GM21515 (cell line): ENCODE measurements at regions not wholly inside any gene's neighbourhood (a gene's known extent, or its start where the extent isn't known, plus 50 kb on each side); places are given as distances from the start of the nearest gene placed in this dataset.

Source experiments
- ATAC-seq: cut with Tn5 transposase; IDR thresholded peaks from one replicate; pipeline ENCODE4 v1.9.1; 2021; ENCODE audit not compliant: unreplicated experiment

- no peak for ATAC-seq
These were observed 311.1 kb upstream of the KCNH8 start for GRCh38 chr3:18837137-18837755.

GRCh38 chr3:18835021-18835420, 313.3 kb upstream of the KCNH8 start:
- no peak for ATAC-seq

- no peak for ATAC-seq
These were observed 318.2 kb upstream of the KCNH8 start for GRCh38 chr3:18830087-18830486.

- no peak for ATAC-seq
These were observed 319.7 kb upstream of the KCNH8 start for GRCh38 chr3:18828637-18829036.

- ATAC-seq: no peak
These were observed 320.6 kb upstream of the KCNH8 start for GRCh38 chr3:18827664-18828063.

- ATAC-seq: no peak
These were observed 322.6 kb upstream of the KCNH8 start for GRCh38 chr3:18825665-18826064.

- ATAC-seq: no peak
These were observed 335.0 kb upstream of the KCNH8 start for GRCh38 chr3:18813300-18813699.

GRCh38 chr3:18812316-18812715, 336.0 kb upstream of the KCNH8 start:
- ATAC-seq: no peak

GRCh38 chr3:18810306-18810661, 338.0 kb upstream of the KCNH8 start:
- no peak for ATAC-seq

GRCh38 chr3:18809640-18810305, 338.5 kb upstream of the KCNH8 start:
- ATAC-seq: no peak

GRCh38 chr3:18808429-18808828, 339.9 kb upstream of the KCNH8 start:
- ATAC-seq: no peak

GRCh38 chr3:18807593-18807992, 340.7 kb upstream of the KCNH8 start:
- ATAC-seq: no peak

GRCh38 chr3:18806633-18807032, 341.7 kb upstream of the KCNH8 start:
- no peak for ATAC-seq

- no peak for ATAC-seq
These were observed 350.9 kb upstream of the KCNH8 start for GRCh38 chr3:18797378-18797777.

GRCh38 chr3:18795078-18795477, 353.2 kb upstream of the KCNH8 start:
- no peak for ATAC-seq

- ATAC-seq: no peak
These were observed 356.6 kb upstream of the KCNH8 start for GRCh38 chr3:18791752-18792151.

GRCh38 chr3:18791182-18791581, 357.1 kb upstream of the KCNH8 start:
- ATAC-seq: no peak

GRCh38 chr3:18790384-18790783, 357.9 kb upstream of the KCNH8 start:
- ATAC-seq: no peak

- no peak for ATAC-seq
These were observed 358.6 kb upstream of the KCNH8 start for GRCh38 chr3:18789734-18790133.

GRCh38 chr3:18787441-18787840, 360.9 kb upstream of the KCNH8 start:
- ATAC-seq: no peak

GRCh38 chr3:18786650-18787323, 361.5 kb upstream of the KCNH8 start:
- no peak for ATAC-seq

GRCh38 chr3:18782191-18782590, 357.1 kb upstream of the SATB1 start:
- no peak for ATAC-seq
